WI38 (cell line): ENCODE measurements at regions not wholly inside any gene's neighbourhood (a gene's known extent, or its start where the extent isn't known, plus 50 kb on each side); places are given as distances from the start of the nearest gene placed in this dataset.

Source experiments
- H3K4me3 ChIP-seq: 2 replicates; pipeline ENCODE4 v1.5.1; 2011; ENCODE audit warnings: low read depth, mild to moderate bottlenecking, control low read depth, low read length
- CTCF ChIP-seq: IDR thresholded peaks from 2 replicates; pipeline ENCODE4 v1.5.1; 2012; ENCODE audit warnings: low read depth, mild to moderate bottlenecking, control low read depth, low read length

GRCh38 chr11:29210426-29210825 lies 806.4 kb downstream of the KCNA4 start:
- no peak for TF ChIP-seq CTCF
- no peak overlapping the region for H3K4me3 ChIP-seq

DNA sequence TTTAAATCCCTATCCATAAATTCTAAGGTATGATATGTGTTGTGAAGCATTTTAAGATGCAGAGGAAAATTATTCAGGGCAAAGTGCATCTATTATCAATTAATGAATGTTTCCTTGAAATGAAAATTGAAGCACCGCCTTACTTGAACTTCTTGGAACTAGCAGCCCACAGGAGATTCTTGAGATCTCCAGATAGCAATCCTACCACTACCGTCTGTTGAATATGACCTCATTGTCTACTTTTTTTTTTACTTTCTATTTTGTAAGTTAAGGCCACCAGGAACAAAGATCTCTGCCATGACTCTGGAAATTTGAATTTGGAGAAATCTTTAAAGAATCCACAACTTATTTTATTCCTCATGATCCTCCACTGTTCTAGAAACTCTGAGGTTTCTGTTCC lies 808.7 kb downstream of the KCNA4 start:
- TF ChIP-seq CTCF = no peak
- no peak overlapping the region for H3K4me3 ChIP-seq

GRCh38 chr11:29200791-29201562 lies 815.9 kb downstream of the KCNA4 start:
- H3K4me3 ChIP-seq = no peak overlapping the region
- TF ChIP-seq CTCF = no peak

- no peak overlapping the region for H3K4me3 ChIP-seq
- TF ChIP-seq CTCF = no peak
Measured at GRCh38 chr11:29190313-29190712, 826.5 kb downstream of the KCNA4 start.

DNA sequence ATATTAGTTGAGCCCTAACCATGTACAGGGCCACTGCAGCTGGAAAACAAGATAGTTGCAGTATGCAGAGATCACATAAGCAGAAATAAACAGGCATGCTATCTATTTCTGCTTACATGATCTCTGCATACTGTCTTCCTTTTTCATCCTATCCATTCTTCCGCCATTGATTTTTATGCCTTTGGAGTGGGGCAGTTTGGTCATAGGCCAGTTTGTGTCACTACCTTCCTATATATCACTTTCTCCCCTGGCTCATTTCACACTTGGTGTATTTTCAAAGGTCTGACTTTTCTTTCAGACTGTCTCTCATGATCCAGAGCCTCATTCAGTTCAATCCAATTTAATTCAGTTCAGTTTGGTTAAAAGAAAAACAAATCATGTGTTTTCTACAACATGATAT lies 829.6 kb downstream of the KCNA4 start:
- no peak for TF ChIP-seq CTCF
- H3K4me3 ChIP-seq = no peak overlapping the region

DNA sequence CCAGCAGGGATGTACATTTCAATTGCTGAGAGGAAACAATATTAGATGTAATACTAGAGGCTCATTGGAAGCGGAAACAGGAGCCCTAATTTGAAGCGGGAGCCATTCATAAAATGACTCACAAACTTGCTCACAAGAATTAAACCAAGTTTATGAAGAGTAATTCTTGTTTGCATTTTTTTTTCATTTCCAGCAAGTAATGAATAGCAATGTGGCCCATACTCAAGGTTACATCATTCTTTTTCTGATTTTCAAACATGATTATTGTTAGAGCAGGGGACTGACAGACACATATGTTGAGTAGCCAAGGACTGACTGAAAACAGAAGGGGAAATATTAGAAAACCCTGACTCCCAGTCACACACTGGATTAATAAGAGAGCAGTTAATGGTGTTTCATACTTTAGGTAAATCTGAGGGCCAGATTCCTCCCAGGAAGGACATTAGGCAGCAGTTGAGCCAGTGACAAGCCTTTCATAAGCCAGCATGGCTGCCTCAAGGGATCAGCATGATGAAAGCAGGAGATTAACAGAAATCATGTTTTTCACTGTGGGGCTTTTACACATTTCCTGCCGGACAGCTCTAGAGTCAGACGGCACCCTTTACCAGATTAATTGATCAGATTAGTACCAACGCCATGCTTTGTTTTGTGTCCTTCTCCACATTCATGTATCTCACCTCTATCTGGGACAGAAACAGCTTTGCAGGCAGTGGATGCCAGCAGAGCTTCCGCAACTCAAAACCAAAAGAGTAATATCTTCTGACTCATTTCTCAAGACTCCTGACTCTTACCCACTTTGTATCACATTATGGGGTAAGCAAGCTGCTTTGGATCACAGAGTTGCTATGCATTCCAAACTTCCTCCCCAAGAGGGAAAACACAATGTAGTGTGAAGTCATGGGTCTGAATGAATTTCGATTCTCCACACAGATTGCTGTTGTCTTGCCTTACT lies 831.6 kb downstream of the KCNA4 start:
- H3K4me3 ChIP-seq = no peak overlapping the region
- no peak for TF ChIP-seq CTCF

DNA sequence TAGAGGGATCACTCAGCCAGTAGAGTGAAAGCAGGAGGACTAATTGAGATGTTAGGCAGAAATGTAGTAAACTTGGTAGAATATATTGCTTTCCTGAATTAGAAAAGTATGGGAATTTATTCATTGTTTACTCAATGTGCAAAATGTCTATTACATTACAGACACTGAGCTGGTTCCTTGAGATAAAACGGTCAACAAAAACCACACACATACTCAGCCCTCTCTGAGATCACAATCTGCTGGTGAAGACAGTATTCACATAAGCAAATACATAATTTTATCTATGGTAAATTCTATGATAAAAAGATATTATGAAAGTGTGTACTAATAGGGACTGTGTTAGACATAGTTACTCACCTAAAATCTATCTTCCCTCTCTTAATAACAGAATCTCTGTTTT lies 833.5 kb downstream of the KCNA4 start:
- no peak overlapping the region for H3K4me3 ChIP-seq
- no peak for TF ChIP-seq CTCF
